Stimulated activated CD8-positive, alpha-beta memory T cell treated with anti-CD3 and anti-CD28 coated beads, Interleukin-12 subunit alpha, Interleukin-12 subunit beta, amount 100 ng/mL, for 24 hours (primary cell): ENCODE measurements at regions not wholly inside any gene's neighbourhood (a gene's known extent, or its start where the extent isn't known, plus 50 kb on each side); places are given as distances from the start of the nearest gene placed in this dataset.

ENCODE experiments used
- DNase-seq: peaks from one replicate; pipeline ENCODE4 v3.0.0-alpha.2; 2020; ENCODE audit errors: extremely low read depth

DNA sequence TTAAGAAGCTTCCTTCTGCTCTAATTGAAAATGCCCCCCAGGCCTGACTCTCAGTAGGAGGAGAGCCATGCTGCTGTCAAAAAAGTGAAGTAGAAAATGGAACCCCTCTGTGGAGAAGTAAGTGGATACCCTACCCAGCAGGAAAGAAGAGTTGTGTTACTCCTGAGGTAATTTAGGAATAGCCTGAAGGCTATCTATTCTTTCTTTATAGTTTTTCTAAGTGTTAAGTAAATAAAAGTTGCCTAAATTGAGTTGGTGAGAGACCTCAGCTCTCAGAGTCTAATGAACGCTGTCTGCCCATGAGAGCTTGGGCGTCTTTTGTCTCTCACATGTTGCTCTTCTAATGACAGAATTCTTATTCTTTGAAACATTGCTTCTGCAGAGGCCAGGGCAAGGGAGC, 116.2 kb downstream of the NSUN3 start:
- no peak for DNase-seq

DNA sequence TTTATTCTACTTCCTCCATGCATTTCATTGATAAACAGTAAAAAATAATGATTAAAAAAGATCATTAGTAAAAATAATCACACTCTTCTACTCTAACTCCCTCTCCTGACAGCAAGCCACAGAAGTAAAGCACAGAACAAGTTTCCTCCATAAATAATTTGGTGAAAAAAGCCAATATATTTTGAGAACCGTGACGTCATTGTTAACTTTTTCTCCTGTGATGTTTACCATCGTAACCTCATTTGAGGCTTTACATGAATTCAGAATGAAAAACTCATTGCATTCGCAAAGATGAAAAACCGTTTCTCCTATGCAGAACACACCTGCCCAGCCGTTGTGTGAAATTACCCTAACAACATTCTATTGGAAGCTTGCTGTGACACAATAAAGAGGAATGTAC, 120.7 kb downstream of the NSUN3 start:
- no peak for DNase-seq

DNA sequence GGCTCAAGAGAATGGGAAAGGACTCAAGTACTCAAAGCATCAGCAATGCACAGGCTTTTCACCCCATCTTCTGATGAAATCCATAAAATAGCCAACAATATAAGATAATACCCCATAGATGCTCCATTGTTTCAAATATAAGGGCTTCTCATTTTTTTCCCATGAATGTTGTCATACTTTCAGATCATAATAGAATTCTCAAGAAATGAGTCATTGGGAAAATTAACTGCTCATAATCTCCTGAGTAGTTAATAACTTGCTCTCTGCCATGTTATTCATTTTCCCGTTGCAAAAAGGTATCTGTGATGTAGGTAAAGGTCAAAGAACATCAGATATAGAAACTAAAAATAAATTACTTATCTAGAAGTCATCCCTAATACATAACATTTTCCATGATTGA, 121.9 kb downstream of the NSUN3 start:
- no peak for DNase-seq

DNA sequence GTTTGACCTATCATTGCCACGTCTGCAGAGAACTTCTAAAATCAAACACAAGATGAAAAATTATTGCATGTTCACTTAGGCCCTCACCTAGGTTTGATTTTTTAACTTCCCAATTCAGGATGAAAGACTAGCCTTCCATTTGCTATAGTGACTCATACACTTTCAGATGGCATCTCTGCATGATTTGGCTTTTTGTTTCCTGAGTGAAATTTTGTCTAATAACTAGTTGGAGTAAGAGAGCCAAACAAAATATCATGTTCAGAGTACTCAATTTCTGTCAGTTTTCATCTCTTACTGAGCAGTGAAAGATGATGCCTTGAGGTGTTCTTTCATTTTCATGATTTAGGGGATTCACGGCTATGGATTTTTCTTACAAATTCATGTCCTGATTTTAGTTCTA, 122.9 kb downstream of the NSUN3 start:
- DNase-seq, result no peak

DNA sequence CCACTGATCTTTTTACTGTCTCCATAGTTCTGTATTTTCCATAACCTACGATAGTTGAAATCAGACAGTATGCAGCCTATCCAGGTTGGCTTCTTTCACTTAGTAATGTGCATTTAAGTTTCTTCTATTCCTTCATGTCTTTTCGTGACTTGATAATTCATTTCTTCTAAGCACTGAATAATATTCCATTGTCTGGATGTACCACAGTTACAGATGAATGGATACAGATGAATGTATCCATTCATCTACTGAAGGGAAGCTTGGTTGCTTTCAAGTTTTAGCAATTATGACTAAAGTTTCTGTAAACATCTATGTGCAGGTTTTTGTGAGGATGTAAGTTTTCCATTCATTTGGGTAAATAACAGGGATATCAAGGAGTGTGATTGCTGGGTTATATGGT, 124.8 kb downstream of the NSUN3 start:
- DNase-seq, result no peak

DNA sequence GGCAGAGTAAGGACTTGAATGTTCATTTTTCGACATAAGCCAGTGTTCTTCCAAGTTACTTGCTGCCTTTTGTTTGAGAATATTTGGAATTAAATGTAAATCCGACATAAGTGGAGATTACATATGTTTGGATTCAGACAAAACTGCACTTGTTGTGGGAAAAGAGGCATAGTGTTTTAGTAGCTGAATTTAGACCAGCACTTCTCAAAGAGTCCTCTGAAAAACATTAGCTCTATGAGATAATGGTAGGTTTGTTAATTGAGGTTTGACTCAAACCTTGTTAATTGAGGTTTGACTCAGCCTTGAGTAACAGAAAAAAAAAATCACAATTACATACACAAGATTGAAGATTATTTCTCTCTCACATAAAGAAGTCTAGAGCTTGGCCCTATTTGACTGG, 132.5 kb downstream of the NSUN3 start:
- DNase-seq, result no peak

DNA sequence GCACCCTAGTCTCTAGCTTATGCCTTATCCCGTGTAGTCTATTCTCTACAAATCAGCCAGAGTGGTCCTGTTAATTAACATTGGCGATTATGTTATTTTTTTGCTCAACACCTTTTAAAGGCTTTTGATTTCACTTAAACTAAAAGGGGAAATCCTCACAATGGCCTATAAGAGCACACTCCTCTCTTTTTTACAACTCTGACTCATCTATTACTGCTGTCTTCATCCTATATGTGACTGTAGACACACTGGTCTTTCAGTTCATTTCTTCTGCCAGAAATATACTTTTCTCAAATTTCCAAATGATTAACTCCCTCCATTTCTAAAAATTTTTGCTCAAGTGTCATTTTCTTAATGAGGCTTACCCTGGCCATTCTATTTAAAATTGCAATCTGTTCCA, 143.4 kb downstream of the NSUN3 start:
- no peak for DNase-seq

DNA sequence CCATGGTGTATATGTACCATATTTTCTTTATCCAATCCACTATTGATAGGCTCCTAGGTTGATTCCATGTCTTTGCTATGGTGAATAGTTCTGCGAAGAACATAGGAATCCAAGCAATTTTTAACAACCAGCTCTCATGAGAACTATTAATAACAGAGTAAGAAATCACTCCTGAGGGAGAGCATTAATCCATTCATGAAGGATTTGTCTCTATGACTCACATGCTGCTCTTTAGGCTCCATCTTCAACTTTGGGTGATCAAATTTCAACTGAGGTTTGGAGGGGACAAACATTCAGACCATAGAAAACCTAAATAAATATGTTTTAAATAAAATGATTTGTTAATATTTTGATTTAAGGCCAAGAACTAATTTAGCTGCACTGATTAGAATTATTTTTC, 147.4 kb downstream of the NSUN3 start:
- DNase-seq, result no peak

DNA sequence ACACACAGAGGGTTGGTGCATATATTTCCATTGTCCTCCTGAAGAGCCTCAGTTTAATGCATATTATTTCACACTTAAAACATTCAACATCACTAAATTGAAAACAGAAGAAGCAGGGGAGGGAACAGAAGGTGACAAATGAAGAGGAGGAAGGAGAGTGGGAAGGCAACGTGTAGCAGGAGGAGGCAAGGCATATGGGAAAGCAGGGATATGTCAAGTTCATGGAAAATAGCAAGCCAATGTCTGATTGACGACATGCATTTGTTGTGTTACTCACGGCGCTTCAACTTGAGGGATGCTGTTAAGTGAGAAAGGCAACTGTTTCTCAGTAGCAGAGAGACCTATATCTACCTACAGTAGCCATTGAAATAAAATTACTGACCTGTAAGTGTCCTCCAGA, 154.5 kb downstream of the NSUN3 start:
- no peak for DNase-seq

DNA sequence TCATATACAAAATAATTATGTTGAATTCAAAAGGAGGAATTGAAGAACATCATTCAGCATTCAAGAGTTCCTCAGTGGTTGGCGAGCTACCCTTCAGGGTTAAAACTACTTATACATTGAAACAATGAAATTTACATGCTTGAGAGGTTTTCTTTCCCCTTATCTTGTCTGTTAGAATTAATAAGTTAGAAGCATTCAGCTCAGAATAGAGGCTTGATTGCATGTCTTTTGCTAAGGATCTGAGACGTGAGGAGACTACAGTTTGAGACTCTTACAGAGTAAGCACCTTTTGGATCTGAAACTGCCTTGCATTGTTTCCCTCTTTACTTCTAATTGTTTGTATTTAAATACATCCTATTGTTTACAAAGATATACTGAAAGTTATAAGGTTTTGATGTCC, 157.6 kb downstream of the NSUN3 start:
- DNase-seq, result no peak

DNA sequence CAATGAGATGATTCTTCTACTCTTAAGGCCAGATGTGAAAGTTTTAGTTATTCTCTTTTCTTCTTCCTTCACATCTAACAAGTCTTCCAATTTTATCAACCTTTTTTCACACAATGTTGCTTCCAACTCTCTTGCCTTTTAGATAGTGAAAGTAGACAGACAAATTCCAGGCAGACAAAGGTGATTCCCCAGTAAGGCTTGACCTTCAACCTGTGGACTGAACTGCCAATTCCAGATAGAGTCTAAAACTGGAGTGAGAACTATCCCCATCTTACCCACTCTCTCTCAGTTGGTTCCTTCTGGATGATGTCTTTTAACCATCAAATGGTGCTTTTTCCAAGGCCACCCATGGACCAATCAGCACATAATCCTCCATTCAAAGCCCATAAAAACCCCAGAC, 159.0 kb downstream of the NSUN3 start:
- DNase-seq, result no peak

DNA sequence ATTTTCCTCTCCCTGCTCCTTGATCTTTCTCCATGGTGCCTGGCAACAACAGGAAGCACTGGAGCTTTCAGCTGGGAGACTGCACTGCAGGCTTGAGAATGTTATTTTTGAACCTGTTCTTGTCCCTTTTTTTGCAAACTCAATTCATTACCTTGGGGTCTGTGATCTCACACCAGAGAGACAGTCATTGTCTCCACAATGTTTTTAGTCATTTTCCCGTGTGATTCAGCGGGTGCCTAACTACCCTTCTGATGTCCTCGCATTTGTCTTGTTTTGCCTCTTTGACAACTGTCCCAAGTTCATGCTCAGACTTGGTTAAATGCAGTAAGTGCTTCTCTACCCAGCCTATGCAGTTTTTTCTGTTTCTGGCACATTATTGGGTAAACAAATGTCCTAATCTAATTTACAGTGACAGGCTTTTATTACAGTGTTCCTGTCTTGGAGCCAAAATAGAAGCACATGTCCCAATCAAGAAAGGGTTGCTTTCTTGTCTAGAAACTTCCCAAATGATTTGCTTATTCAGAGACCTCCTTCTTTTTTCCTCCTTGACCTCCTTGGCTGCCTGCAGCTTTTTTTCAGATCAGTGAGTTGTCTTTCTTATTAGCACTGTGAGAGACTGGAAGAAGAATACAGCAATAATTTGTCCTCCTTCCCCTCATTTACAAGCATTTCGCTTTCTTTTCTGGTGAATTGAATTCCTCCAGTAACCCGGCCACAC, 162.4 kb downstream of the NSUN3 start:
- DNase-seq, result no peak

DNA sequence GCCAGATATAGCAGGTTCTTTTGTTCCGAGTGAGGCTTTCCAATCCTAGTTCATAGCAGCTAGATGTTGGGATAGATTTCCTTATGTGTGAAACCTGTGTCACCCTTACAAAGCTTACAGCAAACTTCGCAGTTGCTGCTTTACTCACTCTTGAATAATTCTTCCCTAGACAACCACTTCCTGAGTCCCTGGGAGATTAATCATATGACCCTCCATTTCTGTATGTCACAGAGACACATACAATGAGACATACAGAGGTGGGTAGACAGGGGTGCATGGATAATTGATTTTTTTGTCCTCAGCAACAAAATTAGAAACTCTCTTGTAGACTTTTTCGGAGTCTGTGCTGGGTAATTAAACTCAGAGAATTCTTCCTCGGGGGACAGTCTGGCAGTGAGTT, 163.2 kb downstream of the NSUN3 start:
- no peak for DNase-seq

DNA sequence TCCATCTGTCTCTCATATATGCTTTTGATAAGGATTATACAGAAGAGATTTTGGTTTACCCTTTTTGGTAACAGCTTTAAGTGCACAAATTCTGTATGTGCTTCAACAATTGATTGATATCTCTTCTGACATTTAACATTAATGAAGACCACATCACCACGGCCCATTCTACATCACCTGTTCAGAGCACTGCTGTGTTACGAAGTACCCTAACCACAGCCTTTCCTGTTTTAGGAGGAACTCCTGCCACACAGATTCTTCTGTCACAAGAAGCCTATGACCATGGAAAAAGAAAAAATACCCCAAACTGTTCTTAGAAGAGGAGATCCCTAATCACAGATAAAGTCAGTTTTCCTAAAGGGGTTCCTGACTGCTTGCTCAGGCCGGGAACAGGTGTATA, 170.1 kb downstream of the NSUN3 start:
- DNase-seq, result no peak

DNA sequence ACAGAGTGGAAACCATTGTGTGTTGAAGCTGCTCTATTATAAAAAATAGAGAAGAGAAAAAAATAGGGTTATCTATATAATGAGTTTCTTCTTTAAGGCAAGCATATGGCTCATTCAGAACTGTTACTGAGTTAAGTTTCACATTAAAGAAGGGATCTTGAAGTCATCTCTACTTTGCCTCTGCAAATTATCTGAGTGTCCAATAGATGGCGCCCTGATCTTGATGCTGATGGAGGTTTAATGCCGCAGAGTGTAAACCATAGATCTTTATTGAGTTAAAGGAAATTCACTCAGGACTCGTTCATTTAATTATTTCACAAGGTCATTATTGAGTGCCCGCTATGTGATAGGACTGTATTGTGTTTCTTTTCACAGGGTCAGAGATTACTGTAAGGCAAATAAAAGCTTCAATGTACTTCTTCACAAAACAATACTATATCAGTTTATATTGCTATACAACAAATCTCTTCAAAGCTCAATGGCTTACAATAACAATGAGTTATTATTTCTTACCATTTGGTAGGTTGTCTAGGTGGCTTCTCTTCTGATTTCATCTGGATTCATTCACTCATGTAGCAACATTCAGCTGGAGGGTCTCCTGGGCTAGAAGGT, 171.4 kb downstream of the NSUN3 start:
- DNase-seq, result no peak

DNA sequence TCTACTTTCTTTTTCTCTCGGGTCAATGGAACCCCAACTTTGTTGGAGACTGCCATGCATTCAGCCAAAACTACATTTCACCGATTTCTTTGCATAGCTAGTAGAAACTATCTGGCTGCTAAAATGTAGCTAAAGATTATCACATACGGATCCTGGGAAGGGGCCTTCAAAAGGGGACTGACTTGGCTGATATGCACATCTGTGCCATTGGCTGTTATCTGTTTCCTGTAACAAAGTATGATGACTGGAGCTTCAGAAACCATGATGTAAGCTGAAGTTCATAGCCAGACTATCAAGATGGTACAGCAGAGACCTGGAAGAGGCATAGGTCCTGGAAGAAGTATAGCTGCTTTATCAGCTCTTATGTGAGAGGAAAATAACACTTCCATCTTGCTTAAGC, 179.1 kb downstream of the NSUN3 start:
- DNase-seq, result no peak

DNA sequence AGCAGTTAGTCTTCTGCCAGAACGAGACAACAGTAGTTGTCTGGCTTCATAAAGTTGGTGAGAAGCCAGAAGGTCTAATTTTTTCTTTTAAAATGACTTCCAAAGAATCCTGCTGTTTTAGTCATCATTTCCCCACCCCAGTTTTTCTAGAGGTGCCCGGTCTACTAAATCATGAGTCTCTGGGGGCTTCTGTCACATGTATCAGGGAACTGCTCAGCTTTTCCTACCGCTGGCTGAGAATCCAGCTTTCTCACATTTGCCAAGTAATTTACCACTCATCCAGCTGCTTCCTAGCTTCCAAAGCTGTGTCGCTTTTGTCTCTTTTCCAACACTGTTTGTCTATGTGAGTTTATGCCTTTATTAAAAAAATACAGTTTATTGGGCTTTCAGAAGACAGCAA, 183.3 kb downstream of the NSUN3 start:
- no peak for DNase-seq

DNA sequence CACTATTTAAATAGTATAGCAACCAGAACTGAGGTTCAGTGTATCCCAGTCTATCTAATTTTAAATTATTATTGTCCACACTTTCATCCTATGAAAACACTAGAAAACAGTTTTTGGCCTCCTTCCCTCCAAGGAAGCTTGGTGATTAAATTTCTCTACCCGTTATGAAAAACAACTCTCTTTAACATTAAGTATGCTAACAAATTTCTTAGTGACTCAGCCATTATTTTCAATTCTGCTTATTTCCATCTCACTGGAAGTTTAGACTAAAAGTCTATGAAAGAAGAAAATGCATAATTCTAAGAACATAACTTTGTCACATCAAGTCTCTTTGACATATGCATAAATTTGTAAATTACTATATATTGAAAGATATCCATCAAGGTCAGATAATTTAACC, 185.2 kb downstream of the NSUN3 start:
- no peak for DNase-seq

DNA sequence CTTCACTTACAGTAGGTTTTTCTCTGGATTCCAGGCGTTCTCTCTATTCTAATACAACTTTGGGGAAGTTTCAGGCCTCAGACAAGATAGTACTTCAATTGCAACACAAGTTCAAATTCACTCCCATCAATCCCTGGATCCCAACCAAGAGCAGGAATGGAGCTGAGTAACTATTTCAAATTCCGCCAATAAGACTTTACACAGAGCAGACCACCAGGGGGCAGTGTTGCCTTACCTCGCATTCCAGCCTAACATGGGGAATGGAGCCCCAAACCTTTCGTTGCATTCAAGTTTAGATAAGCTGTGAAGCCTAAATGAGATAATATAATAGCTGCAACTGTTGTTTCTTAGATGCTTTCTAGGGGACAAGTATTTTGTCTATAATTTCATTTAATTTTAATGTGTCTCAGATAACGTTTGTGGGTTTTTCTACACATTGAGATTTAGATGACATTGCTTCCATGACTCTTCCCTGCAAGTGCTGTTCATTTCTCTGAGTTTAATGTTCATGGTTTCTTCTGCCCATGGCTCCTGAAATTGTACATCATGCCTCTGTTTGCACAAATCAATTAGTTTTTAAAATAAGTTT, 186.7 kb downstream of the NSUN3 start:
- peak; percentile 16 for DNase-seq

DNA sequence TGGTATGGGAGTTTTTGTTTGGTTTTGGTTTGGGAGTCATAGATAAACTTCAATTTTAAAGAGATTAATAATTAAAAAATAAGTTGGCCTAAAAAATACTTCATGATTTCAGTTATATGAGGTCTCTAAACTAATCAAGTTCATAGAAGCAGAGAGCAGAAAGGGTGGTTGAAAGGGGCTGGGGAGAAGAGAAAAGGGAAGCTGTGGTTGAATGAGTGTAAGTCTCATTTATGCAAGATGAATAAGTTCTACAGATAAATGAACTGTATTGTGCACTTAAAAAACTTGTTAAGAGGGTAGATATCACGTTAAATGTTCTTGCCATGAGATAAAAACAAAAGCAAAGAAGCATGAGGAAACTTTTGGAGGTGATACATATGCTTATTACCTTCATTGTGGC, 188.7 kb downstream of the NSUN3 start:
- DNase-seq, result no peak

DNA sequence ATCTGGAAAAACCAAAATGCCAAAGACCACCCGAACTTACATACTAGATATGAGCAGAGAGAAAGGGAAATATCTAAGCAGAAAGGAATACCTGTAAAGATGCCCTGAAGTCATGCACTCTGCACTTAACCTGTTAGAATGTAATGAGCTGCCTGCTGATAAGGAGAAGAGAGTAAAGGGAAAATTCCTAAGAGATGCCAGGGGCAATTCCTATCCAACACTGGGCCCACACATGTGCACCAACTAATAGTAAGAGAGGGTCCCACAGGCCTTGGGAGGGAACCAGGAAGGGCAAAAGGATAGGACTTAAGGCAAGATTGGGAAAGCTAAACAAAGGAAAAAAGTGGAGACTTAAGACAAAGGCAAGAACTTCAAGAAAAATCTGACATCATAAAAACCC, 189.5 kb downstream of the NSUN3 start:
- no peak for DNase-seq

DNA sequence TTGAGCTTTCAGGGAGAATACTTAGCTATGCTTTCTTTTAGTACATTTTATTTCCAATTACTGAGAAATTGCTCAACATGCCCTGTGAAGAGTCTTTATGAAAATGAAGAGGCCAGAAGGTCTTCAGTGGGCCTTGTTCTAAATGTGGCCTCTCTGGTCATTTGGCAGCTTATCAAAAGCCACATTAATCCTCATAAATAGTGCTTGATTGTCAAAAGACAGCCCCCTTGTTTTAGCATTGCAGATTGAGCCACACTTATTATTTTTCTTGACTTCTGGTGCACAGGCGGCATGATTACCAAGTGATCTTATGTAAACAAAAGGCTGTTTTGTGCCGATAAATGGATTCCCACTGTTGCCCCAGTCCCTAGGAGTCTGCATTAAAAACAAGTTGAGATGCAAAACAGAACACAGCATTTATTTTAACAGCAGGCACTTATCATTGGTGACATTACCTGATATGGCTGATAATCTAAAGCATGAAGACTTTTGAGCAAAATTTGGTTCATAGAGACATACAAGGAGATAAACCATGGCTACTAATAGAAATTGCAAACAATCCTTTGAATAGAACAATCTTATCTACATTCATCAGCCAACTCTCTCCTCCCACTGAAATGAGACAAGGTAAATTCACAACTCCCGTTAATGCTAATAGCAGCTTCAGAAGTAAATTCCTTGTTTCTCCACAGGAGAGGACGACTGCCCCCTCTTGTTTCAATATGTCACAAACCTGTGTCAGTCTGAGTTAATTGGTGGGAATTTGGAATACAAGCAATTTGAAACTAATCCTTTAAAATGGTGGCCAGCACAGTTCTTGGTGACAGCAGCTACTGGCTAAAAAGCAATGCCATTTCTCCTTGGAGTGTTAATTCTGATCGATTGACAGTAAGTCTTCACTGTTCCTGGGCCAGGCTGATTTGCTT, 194.3 kb downstream of the NSUN3 start:
- DNase-seq, result no peak

DNA sequence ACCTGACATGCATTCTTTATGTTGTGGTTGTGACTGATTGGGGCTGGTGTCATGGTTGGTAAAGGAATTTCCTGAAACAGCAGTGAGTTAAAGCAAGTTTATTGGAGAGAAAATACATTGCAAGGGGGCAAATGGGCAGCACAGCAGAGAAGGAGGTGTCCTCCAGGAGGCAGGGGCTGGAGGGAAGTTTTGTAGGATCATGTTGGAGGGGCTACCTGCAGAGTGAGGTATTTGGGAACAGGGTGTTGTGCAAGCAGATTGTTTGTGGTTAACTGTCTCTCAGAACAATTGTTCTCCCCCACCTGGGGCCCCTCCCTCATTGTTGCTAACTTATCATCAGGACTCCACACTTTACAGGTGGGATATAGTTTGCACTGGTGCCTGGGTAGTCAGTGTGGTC, 196.0 kb downstream of the NSUN3 start:
- no peak for DNase-seq
